Kidney (tissue), 13 donors: ENCODE measurements at regions not wholly inside any gene's neighbourhood (a gene's known extent, or its start where the extent isn't known, plus 50 kb on each side); places are given as distances from the start of the nearest gene placed in this dataset.
"Not testable (repeated sequence)": the region's sequence is repeated elsewhere in the genome, so short reads cannot be mapped to it uniquely, and the experiment has no call there.

Experiments used
- DNase-seq, 5 donors: peaks; one replicate each; pipeline ENCODE4 v3.0.0-alpha.2; 2013 to 2020
- FAIRE-seq: peaks from 2 replicates; lab custom pipeline; 2012; peaks lifted over from hg19 to GRCh38; lab: Jason Lieb, UNC
- H3K27ac ChIP-seq, 2 donors: one replicate each; pipeline ENCODE4 v1.7.0; 2013; ENCODE audit warnings: low read depth in 2 of 2, low read length in 2 of 2, inconsistent platforms in 1 of 2
- H3K27me3 ChIP-seq: one replicate; pipeline ENCODE4 v1.7.1; 2013; ENCODE audit warnings: low read length, inconsistent platforms; ENCODE audit not compliant: control insufficient read depth, insufficient read depth
- H3K36me3 ChIP-seq, 3 donors: one replicate each; pipeline versions ENCODE4 v1.7.0 to v1.7.1; 2013; ENCODE audit warnings: low read length in 3 of 3, control low read depth in 1 of 3, inconsistent platforms in 1 of 3; ENCODE audit not compliant: insufficient read depth in 3 of 3, control insufficient read depth in 2 of 3
- H3K4me1 ChIP-seq, 3 donors: one replicate each; pipeline versions ENCODE4 v1.7.0 to v1.7.1; 2013; ENCODE audit warnings: low read length in 3 of 3, inconsistent platforms in 1 of 3, low read depth in 1 of 3; ENCODE audit not compliant: control insufficient read depth in 2 of 3, insufficient read depth in 2 of 3
- H3K4me3 ChIP-seq, 3 donors: one replicate each; pipeline versions ENCODE4 v1.7.0 to v1.8.1; 2013; ENCODE audit warnings: low read length in 3 of 3, control low read depth in 1 of 3, inconsistent platforms in 1 of 3
- H3K9ac ChIP-seq, 3 donors: one replicate each; pipeline versions ENCODE4 v1.7.0 to v1.7.1; 2013; ENCODE audit warnings: low read length in 3 of 3, control low read depth in 1 of 3, inconsistent platforms in 1 of 3
- H3K9me3 ChIP-seq, 3 donors: one replicate each; pipeline versions ENCODE4 v1.7.0 to v1.7.1; 2013; ENCODE audit warnings: low read length in 3 of 3, control low read depth in 1 of 3, inconsistent platforms in 1 of 3; ENCODE audit not compliant: control insufficient read depth in 2 of 3, insufficient read depth in 1 of 3
- CTCF ChIP-seq: IDR thresholded peaks from 3 replicates; pipeline ENCODE4 v1.5.1; 2012; ENCODE audit warnings: mild to moderate bottlenecking, moderate library complexity, borderline replicate concordance; ENCODE audit not compliant: insufficient read depth; ENCODE audit errors: extremely low read depth
- intact Hi-C: fragments of 100-400 bp; cut with DNase I; formaldehyde crosslinking; loops from one replicate; pipeline ENCODE4 v1.11.1; 2022
- donor health status: control.
- donor health status: control.
- donor health status: control.
- donor health status: control.
- donor health status: control.
- donor health status: DM: yes; HTN: yes; CAD: no.
- donor health status: Normal renal cell carcinoma (clear cell type).

GRCh38 chr6:163733061-163733460 lies 318.5 kb downstream of the QKI start:
- Histone ChIP-seq H3K36me3 (no peaks in the 10 kb centered on the region), H3K9me3 (no peaks in the 10 kb centered on the region), H3K4me3 (no peak overlapping the region), H3K4me1 (no peaks in the 10 kb centered on the region), H3K27ac (no peak overlapping the region), H3K9ac (no peak overlapping the region), H3K27me3 (no peaks in the 10 kb centered on the region)
- no peak for FAIRE-seq
- intact Hi-C loops = no loop called here
- TF ChIP-seq CTCF = no peak
- DNase-seq = no peak

GRCh38 chr6:163732479-163732878 lies 318.0 kb downstream of the QKI start:
- no peaks in the 10 kb centered on the region for H3K4me1 ChIP-seq
- H3K9ac ChIP-seq = no peak overlapping the region
- H3K4me3 ChIP-seq = no peak overlapping the region
- TF ChIP-seq CTCF = no peak
- H3K27me3 ChIP-seq = no peaks in the 10 kb centered on the region
- no peak overlapping the region for H3K27ac ChIP-seq
- intact Hi-C loops = no loop called here
- FAIRE-seq (no peak), DNase-seq (no peak)
- H3K36me3 ChIP-seq = no peaks in the 10 kb centered on the region
- H3K9me3 ChIP-seq = no peaks in the 10 kb centered on the region

DNA sequence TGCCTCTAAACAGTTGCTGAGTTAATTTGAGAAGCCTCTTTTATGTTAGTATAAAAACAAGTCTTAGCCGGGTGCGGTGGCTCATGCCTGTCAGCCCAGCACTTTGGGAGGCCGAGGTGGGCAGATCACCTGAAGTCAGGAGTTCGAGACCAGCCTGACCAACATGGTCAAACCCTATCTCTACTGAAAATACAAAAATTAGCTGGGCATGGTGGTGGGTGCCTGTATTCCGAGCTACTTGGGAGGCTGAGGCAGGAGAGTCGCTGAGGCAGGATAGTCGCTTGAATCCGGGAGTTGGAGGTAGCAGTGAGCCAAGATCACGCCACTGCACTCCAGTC lies 317.5 kb downstream of the QKI start:
- DNase-seq, H3K27ac ChIP-seq, intact Hi-C loops, FAIRE-seq, H3K4me1 ChIP-seq, H3K36me3 ChIP-seq, H3K4me3 ChIP-seq, H3K9ac ChIP-seq, H3K27me3 ChIP-seq, H3K9me3 ChIP-seq: not testable (repeated sequence)

GRCh38 chr6:163731215-163732013 lies 316.9 kb downstream of the QKI start:
- H3K4me1 ChIP-seq = no peaks in the 10 kb centered on the region
- TF ChIP-seq CTCF = no peak
- H3K27me3 ChIP-seq = no peaks in the 10 kb centered on the region
- no peak overlapping the region for H3K9ac ChIP-seq
- H3K36me3 ChIP-seq = no peaks in the 10 kb centered on the region
- H3K9me3 ChIP-seq = no peaks in the 10 kb centered on the region
- FAIRE-seq = no peak
- H3K27ac ChIP-seq = no peak overlapping the region
- intact Hi-C loops = no loop called here
- DNase-seq = peak in 1 of 5 donors; percentile 17
- H3K4me3 ChIP-seq = no peak overlapping the region
